Adrenal gland (tissue), 5 donors: ENCODE measurements at regions not wholly inside any gene's neighbourhood (a gene's known extent, or its start where the extent isn't known, plus 50 kb on each side); places are given as distances from the start of the nearest gene placed in this dataset.

Source experiments
- CTCF ChIP-seq, 6 experiments: fragments of 450-650 bp in 4 of 6; fragments of 200-600 bp in 2 of 6; sonication (generic) in 1 of 6; IDR thresholded peaks; 1 replicate in 5 of 6; 2 replicates in 1 of 6; pipeline versions ENCODE4 v1.5.1 to v1.8.0; 2016 to 2021; ENCODE audit warnings: antibody characterized with exemption in 6 of 6, mild to moderate bottlenecking in 2 of 6, moderate library complexity in 1 of 6
- POLR2A ChIP-seq, 2 donors: fragments of 450-650 bp; IDR thresholded peaks; one replicate each; pipeline ENCODE4 v1.6.1; 2017; ENCODE audit warnings: antibody characterized with exemption in 2 of 2, mild to moderate bottlenecking in 2 of 2, moderate library complexity in 1 of 2
- donor health status: DM: no; HTN: no; CAD: no.

- TF ChIP-seq CTCF (IDR thresholded peaks at IDR 0.05): no peak
- no peak for TF ChIP-seq POLR2A (IDR thresholded peaks at IDR 0.05)
Observed at GRCh38 chr15:85906640-85907039, 111.9 kb upstream of the KLHL25 start.
